CD4-positive, alpha-beta T cell treated with Interleukin-17A for 1 hour (primary cell): ENCODE measurements at regions not wholly inside any gene's neighbourhood (a gene's known extent, or its start where the extent isn't known, plus 50 kb on each side); places are given as distances from the start of the nearest gene placed in this dataset.
"Not testable (repeated sequence)": the region's sequence is repeated elsewhere in the genome, so short reads cannot be mapped to it uniquely, and the experiment has no call there.

ENCODE experiments used
- DNase-seq: peaks from one replicate; pipeline ENCODE4 v3.0.0-alpha.2; 2020

GRCh38 chr1:244302876-244303609, 148.7 kb downstream of the ADSS2 start:
- DNase-seq: no peak

GRCh38 chr1:244303610-244303969, 148.1 kb downstream of the ADSS2 start:
- DNase-seq: no peak

- DNase-seq: no peak
Measured at GRCh38 chr1:244304156-244304555, 147.6 kb downstream of the ADSS2 start.

- no peak for DNase-seq
Measured at GRCh38 chr1:244304656-244305055, 147.1 kb downstream of the ADSS2 start.

GRCh38 chr1:244305776-244306341, 145.8 kb downstream of the ADSS2 start:
- no peak for DNase-seq

- DNase-seq: no peak
Measured at GRCh38 chr1:244306544-244306943, 145.2 kb downstream of the ADSS2 start.

GRCh38 chr1:244309191-244309590, 142.5 kb downstream of the ADSS2 start:
- not testable (repeated sequence) for DNase-seq

- no peak for DNase-seq
Measured at GRCh38 chr1:244311784-244312532, 139.8 kb downstream of the ADSS2 start.

GRCh38 chr1:244313346-244313745, 138.4 kb downstream of the ADSS2 start:
- DNase-seq: no peak

GRCh38 chr1:244314921-244315559, 136.7 kb downstream of the ADSS2 start:
- no peak for DNase-seq

- DNase-seq: no peak
Measured at GRCh38 chr1:244315996-244316395, 135.7 kb downstream of the ADSS2 start.

GRCh38 chr1:244316407-244316806, 135.3 kb downstream of the ADSS2 start:
- no peak for DNase-seq

GRCh38 chr1:244316986-244317655, 134.6 kb downstream of the ADSS2 start:
- DNase-seq: no peak

- no peak for DNase-seq
Measured at GRCh38 chr1:244318078-244318477, 133.6 kb downstream of the ADSS2 start.

GRCh38 chr1:244318512-244318911, 133.2 kb downstream of the ADSS2 start:
- peak; percentile 13 for DNase-seq

GRCh38 chr1:244319283-244320132, 132.2 kb downstream of the ADSS2 start:
- peak; percentile 70 for DNase-seq

GRCh38 chr1:244322181-244322580, 129.5 kb downstream of the ADSS2 start:
- DNase-seq: no peak

- peak; percentile 71 for DNase-seq
Measured at GRCh38 chr1:244322791-244323521, 128.8 kb downstream of the ADSS2 start.

GRCh38 chr1:244324176-244324883, 127.4 kb downstream of the ADSS2 start:
- DNase-seq: peak; percentile 23

- DNase-seq: peak; percentile 67
Measured at GRCh38 chr1:244325056-244325758, 126.5 kb downstream of the ADSS2 start.
